ENCODE measurements at regions not wholly inside any gene's neighbourhood (a gene's known extent, or its start where the extent isn't known, plus 50 kb on each side); places are given as distances from the start of the nearest gene placed in this dataset.
"Not testable (repeated sequence)": the region's sequence is repeated elsewhere in the genome, so short reads cannot be mapped to it uniquely, and the experiment has no call there.

GRCh38 chr18:33820517-33821371 is 242.7 kb downstream of the ASXL3 start:
- DNase-seq (ENCODE audit: low read depth in 4 of 4, low spot score in 3 of 4) = no peak

- not testable (repeated sequence) for DNase-seq (ENCODE audit: low read depth in 4 of 4, low spot score in 3 of 4)
These were observed 241.8 kb downstream of the ASXL3 start for GRCh38 chr18:33819692-33820343.

- DNase-seq (ENCODE audit: low read depth in 4 of 4, low spot score in 3 of 4) = no peak
These were observed 240.1 kb downstream of the ASXL3 start for GRCh38 chr18:33818145-33818544.

- no peak for DNase-seq (ENCODE audit: low read depth in 4 of 4, low spot score in 3 of 4)
These were observed 239.1 kb downstream of the ASXL3 start for GRCh38 chr18:33817096-33817495.

GRCh38 chr18:33814546-33814945 is 236.5 kb downstream of the ASXL3 start:
- no peak for DNase-seq (ENCODE audit: low read depth in 4 of 4, low spot score in 3 of 4)

- no peak for DNase-seq (ENCODE audit: low read depth in 4 of 4, low spot score in 3 of 4)
These were observed 234.2 kb downstream of the ASXL3 start for GRCh38 chr18:33812186-33812585.

- DNase-seq (ENCODE audit: low read depth in 4 of 4, low spot score in 3 of 4) = no peak
These were observed 227.6 kb downstream of the ASXL3 start for GRCh38 chr18:33805592-33805991.

- DNase-seq (ENCODE audit: low read depth in 4 of 4, low spot score in 3 of 4) = peak in 2 of 4 donors; percentile 12 to 16
These were observed 226.2 kb downstream of the ASXL3 start for GRCh38 chr18:33804258-33804657.

GRCh38 chr18:33803636-33804035 is 225.6 kb downstream of the ASXL3 start:
- no peak for DNase-seq (ENCODE audit: low read depth in 4 of 4, low spot score in 3 of 4)

- peak in 2 of 4 donors; percentile 3 to 8 for DNase-seq (ENCODE audit: low read depth in 4 of 4, low spot score in 3 of 4)
These were observed 224.9 kb downstream of the ASXL3 start for GRCh38 chr18:33802955-33803354.
